Left lung (tissue), 4 donors: ENCODE measurements at regions not wholly inside any gene's neighbourhood (a gene's known extent, or its start where the extent isn't known, plus 50 kb on each side); places are given as distances from the start of the nearest gene placed in this dataset.

Experiments
- ATAC-seq: fragments of 200-7000 bp; cut with Tn5 transposase; one replicate; pipeline ENCODE4 v1.9.1; 2020; ENCODE audit warnings: moderate library complexity
- DNase-seq, 4 donors: peaks; one replicate each; pipeline ENCODE4 v3.0.0-alpha.2; 2013 to 2020
- H3K27ac ChIP-seq, 2 donors: fragments of 200-600 bp; sonication (generic) in 1 of 2; one replicate each; pipeline versions ENCODE4 v1.5.0 to v1.8.0; 2020 to 2021
- H3K27me3 ChIP-seq, 2 donors: fragments of 200-600 bp; sonication (generic) in 1 of 2; one replicate each; pipeline versions ENCODE4 v1.5.0 to v1.8.0; 2020 to 2021
- H3K36me3 ChIP-seq, 2 donors: fragments of 200-600 bp; sonication (generic) in 1 of 2; one replicate each; pipeline versions ENCODE4 v1.5.0 to v1.8.0; 2020 to 2021
- H3K4me1 ChIP-seq, 2 donors: fragments of 200-600 bp; one replicate each; pipeline ENCODE4 v1.8.0; 2021
- H3K4me3 ChIP-seq, 2 donors: fragments of 200-600 bp; sonication (generic) in 1 of 2; one replicate each; pipeline versions ENCODE4 v1.5.0 to v1.8.0; 2020 to 2021; ENCODE audit warnings: mild to moderate bottlenecking in 1 of 2
- H3K9me3 ChIP-seq, 2 donors: fragments of 200-600 bp; sonication (generic) in 1 of 2; one replicate each; pipeline versions ENCODE4 v1.5.0 to v1.8.0; 2020 to 2021
- intact Hi-C, 2 donors: fragments of 100-400 bp; cut with DNase I; formaldehyde crosslinking; loops; one replicate each; pipeline versions ENCODE4 v1.11.2 to v1.14.2; 2022
- TF ChIP-seq, protein P1 (sequence below), 2 donors: fragments of 200-600 bp; sonication (generic) in 1 of 2; IDR thresholded peaks; one replicate each; pipeline versions ENCODE4 v1.5.0 to v1.8.0; 2021; ENCODE audit warnings: antibody characterized with exemption in 2 of 2
- donor health status: DM: no; HTN: yes; CAD: no.
- donor health status: DM: no; HTN: no; CAD: no.

DNA sequence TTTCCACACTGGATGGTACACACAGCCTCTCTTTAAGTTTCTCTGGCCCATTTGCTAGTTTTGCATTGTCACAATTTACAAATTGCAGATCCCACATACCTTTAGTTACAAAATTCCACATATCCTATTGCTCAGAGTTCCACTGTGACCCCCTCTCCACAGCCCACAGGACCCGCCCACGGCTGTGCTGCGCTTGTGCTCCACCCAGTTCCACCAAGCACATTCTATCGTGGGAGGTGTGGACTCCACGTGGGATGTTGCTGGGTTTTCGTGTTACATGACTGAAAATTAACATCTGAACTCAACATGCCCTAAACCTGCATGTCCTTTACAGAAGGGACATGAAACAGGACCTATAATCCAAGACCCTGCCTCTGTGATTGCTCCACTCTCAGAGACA is 423.0 kb downstream of the IRS2 start:
- H3K27me3 ChIP-seq, result no peaks in the 10 kb centered on the region
- no peak for ATAC-seq
- intact Hi-C loops, result no loop called here
- TF ChIP-seq, protein P1, sequence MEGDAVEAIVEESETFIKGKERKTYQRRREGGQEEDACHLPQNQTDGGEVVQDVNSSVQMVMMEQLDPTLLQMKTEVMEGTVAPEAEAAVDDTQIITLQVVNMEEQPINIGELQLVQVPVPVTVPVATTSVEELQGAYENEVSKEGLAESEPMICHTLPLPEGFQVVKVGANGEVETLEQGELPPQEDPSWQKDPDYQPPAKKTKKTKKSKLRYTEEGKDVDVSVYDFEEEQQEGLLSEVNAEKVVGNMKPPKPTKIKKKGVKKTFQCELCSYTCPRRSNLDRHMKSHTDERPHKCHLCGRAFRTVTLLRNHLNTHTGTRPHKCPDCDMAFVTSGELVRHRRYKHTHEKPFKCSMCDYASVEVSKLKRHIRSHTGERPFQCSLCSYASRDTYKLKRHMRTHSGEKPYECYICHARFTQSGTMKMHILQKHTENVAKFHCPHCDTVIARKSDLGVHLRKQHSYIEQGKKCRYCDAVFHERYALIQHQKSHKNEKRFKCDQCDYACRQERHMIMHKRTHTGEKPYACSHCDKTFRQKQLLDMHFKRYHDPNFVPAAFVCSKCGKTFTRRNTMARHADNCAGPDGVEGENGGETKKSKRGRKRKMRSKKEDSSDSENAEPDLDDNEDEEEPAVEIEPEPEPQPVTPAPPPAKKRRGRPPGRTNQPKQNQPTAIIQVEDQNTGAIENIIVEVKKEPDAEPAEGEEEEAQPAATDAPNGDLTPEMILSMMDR (IDR thresholded peaks at IDR 0.05), result no peak
- no peak overlapping the region for H3K27ac ChIP-seq
- H3K4me1 ChIP-seq, result peaks cover 0 to 5% of the 10 kb centered on the region in 2 donors
- no peaks in the 10 kb centered on the region for H3K9me3 ChIP-seq
- H3K36me3 ChIP-seq, result no peaks in the 10 kb centered on the region
- H3K4me3 ChIP-seq, result no peak overlapping the region
- no peak for DNase-seq

DNA sequence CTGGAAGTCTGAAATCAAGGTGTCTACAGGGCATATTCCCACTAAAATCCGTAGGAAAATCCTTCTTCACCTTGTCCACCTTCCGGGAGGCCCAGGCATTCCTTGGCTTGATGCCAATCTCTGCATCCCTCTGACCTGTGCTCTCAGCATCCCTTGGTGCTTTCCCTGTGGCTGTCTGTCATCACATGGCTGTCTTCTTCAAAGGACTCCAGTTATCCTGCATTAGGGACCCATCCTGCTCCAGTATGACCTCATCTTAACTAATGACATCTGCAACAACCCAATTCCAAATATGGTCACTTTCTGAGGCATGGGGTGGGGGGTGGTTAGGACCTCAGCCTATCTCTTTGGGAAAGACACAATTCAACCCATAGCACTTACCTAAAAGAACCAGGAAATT is 423.8 kb downstream of the IRS2 start:
- Histone ChIP-seq H3K27ac (no peak overlapping the region), H3K27me3 (no peaks in the 10 kb centered on the region), H3K4me3 (no peak overlapping the region), H3K4me1 (peaks cover 0 to 5% of the 10 kb centered on the region in 2 donors), H3K36me3 (no peaks in the 10 kb centered on the region), H3K9me3 (no peaks in the 10 kb centered on the region)
- DNase-seq (no peak), ATAC-seq (no peak)
- intact Hi-C loops, result no loop called here
- TF ChIP-seq, protein P1 (IDR thresholded peaks at IDR 0.05), result no peak

DNA sequence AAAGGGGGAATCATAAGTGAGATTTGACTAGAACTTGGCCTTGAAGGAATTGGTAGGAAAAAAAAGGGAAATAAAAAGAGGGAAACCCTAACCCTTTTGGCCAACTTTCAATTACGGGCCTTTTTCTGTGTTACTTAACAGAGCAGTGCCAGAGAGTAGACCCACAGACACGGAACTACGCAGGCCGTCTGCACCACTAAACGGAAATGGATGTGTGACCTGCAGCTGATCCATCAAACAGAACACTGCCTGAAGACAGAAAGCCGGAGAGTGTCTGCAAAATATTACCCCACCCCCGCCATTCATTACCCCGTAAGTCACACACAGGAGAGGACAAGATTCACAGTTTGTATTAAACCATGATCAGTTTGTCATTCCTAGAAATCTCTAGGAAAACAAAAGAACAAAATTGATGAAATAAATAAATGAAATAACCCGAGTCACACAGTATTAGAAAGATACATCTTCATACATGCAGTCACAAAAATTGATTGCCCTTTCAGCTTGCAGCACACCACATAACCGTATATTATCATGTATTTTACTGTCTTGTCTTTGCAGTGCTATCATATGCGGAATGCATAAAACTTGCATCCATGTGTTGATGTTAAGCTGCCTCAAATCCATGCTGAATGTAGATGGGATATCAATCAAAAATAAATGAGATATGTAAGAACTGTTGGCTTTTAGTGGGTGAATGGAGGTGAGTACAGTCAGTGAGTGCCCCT is 424.7 kb downstream of the IRS2 start:
- ATAC-seq, result peak; percentile 32
- H3K27me3 ChIP-seq, result no peaks in the 10 kb centered on the region
- intact Hi-C loops, result no loop called here
- no peak overlapping the region for H3K4me3 ChIP-seq
- TF ChIP-seq, protein P1 (IDR thresholded peaks at IDR 0.05), result no peak
- no peak for DNase-seq
- no peaks in the 10 kb centered on the region for H3K36me3 ChIP-seq
- no peaks in the 10 kb centered on the region for H3K9me3 ChIP-seq
- H3K27ac ChIP-seq, result no peak overlapping the region
- H3K4me1 ChIP-seq, result peaks cover 0 to 5% of the 10 kb centered on the region in 2 donors

DNA sequence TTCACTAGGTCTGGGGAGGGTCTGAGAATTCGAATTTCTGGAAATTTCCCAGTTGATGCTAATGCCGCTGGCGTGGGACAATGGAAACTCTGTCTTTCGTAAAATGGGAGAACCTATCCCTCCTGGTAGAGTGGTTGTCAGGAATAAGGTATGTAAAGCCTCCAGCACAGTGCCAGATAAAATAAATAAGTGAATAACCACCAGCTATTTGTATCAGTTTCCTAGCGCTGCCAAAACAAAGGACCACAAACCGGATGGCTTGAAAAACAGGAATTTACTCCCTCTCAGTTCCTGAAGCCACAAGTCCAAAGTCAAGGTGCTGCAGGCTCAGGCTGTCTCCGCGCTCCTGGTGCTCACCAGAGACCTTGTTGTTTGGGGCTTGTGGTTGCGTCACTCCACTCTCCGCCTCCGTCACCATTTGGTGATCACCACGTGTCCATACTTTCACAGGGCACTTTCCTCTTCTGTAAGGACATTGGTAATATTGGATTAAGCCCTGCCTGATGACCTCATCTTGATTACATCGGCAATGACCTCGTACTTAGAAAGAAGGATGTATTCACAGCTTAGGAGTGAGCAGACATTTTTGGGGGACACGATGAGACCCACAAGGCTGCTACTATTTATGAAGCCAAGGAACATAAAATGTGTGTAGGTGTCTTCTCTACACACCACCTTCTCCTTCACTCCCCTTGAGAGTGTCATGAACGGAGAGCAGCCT is 428.5 kb downstream of the IRS2 start:
- TF ChIP-seq, protein P1 (IDR thresholded peaks at IDR 0.05), result no peak
- Histone ChIP-seq H3K9me3 (no peaks in the 10 kb centered on the region), H3K4me1 (peaks cover 0 to 5% of the 10 kb centered on the region in 2 donors), H3K27me3 (no peaks in the 10 kb centered on the region), H3K27ac (no peak overlapping the region), H3K4me3 (no peak overlapping the region), H3K36me3 (no peaks in the 10 kb centered on the region)
- no peak for ATAC-seq
- intact Hi-C loops, result no loop called here
- no peak for DNase-seq

DNA sequence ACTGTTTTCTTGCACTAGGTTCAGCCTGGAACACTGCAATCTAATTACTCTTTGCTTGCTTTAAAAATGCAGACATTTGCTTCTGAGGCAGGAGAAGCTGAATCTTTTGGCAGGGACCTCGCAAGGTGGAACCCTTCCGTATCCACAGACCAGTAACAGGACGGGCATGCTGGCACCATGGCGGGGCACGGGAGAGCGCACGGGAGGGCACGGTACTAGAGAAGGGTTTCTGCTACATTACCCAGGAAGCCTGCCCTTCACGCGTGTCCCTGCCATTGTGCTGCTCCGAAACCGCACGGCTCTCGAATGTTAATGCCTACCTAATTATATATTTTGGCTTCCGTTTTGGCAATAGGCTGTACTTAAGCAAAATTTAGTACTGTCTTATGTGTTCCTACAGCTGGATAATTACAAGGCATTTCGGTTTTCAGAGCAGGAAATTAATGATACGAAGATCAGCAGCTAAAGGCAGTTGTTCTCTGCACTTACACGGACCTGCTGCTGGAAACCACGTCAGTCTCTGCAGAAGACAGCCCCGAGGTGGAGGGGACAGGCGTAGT is 430.4 kb downstream of the IRS2 start:
- H3K27me3 ChIP-seq, result no peaks in the 10 kb centered on the region
- H3K27ac ChIP-seq, result no peak overlapping the region
- H3K9me3 ChIP-seq, result no peaks in the 10 kb centered on the region
- no peak overlapping the region for H3K4me3 ChIP-seq
- intact Hi-C loops, result no loop called here
- no peak for ATAC-seq
- H3K36me3 ChIP-seq, result no peaks in the 10 kb centered on the region
- no peaks in the 10 kb centered on the region for H3K4me1 ChIP-seq
- TF ChIP-seq, protein P1 (IDR thresholded peaks at IDR 0.05), result no peak
- DNase-seq, result peak in 1 of 4 donors; percentile 68
